Common myeloid progenitor, CD34-positive (primary cell): ENCODE measurements at regions not wholly inside any gene's neighbourhood (a gene's known extent, or its start where the extent isn't known, plus 50 kb on each side); places are given as distances from the start of the nearest gene placed in this dataset.
A peak's percentile ranks its signal among the peaks of the same experiment; 100 is the strongest.

Source experiments
- CTCF ChIA-PET: fragments of 350-600 bp; sonication (Branson Sonifier 250); formaldehyde crosslinking; loops from one replicate; lab custom pipeline; 2021; ENCODE audit warnings: antibody characterized with exemption; lab: Charles Lee
- POLR2A ChIA-PET: fragments of 350-600 bp; sonication (Branson Sonifier 250); formaldehyde crosslinking; loops from one replicate; lab custom pipeline; 2021; ENCODE audit warnings: antibody characterized with exemption; lab: Charles Lee
- DNase-seq, 3 donors: peaks; one replicate each; pipeline versions ENCODE4 v3.0.0 to v3.0.0-alpha.2; 2013
- H3K27ac ChIP-seq, 2 experiments: 1 replicate in 1 of 2; 2 replicates in 1 of 2; pipeline ENCODE4 v1.7.0; 2013; ENCODE audit warnings: inconsistent platforms in 2 of 2, low read length in 2 of 2, mild to moderate bottlenecking in 2 of 2, low read depth in 1 of 2, moderate library complexity in 1 of 2; ENCODE audit not compliant: severe bottlenecking in 2 of 2, insufficient read depth in 1 of 2, poor library complexity in 1 of 2
- H3K27me3 ChIP-seq, 5 experiments: replicated peaks in 2 of 5; 1 replicate in 3 of 5; 2 replicates in 2 of 5; pipeline versions ENCODE4 v1.6.1 to v1.7.0; 2013; ENCODE audit warnings: low read length in 4 of 5, mild to moderate bottlenecking in 2 of 5, moderate library complexity in 2 of 5, inconsistent platforms in 1 of 5; ENCODE audit not compliant: insufficient read depth in 5 of 5, control insufficient read depth in 4 of 5
- H3K36me3 ChIP-seq, 4 experiments: 1 replicate in 2 of 4; 2 replicates in 2 of 4; pipeline versions ENCODE4 v1.6.1 to v1.7.0; 2013; ENCODE audit warnings: low read length in 3 of 4, control low read depth in 1 of 4, mild to moderate bottlenecking in 1 of 4; ENCODE audit not compliant: control insufficient read depth in 4 of 4, insufficient read depth in 4 of 4
- H3K4me1 ChIP-seq, 4 experiments: 1 replicate in 3 of 4; 2 replicates in 1 of 4; pipeline versions ENCODE4 v1.6.1 to v1.7.1; 2013; ENCODE audit warnings: low read length in 3 of 4, mild to moderate bottlenecking in 3 of 4, control low read depth in 1 of 4, inconsistent platforms in 1 of 4, moderate library complexity in 1 of 4; ENCODE audit not compliant: control insufficient read depth in 4 of 4, insufficient read depth in 4 of 4; ENCODE audit errors: control extremely low read depth in 1 of 4
- H3K4me3 ChIP-seq, 7 experiments: 1 replicate in 4 of 7; 2 replicates in 3 of 7; pipeline versions ENCODE4 v1.5.1 to v1.7.0; 2013; ENCODE audit warnings: mild to moderate bottlenecking in 7 of 7, low read length in 6 of 7, moderate library complexity in 6 of 7, inconsistent platforms in 2 of 7, low read depth in 2 of 7, control low read depth in 1 of 7; ENCODE audit not compliant: insufficient read depth in 4 of 7, control insufficient read depth in 1 of 7; ENCODE audit errors: extremely low read depth in 1 of 7
- H3K9me3 ChIP-seq, 5 experiments: 1 replicate in 4 of 5; 2 replicates in 1 of 5; pipeline versions ENCODE4 v1.6.1 to v1.7.1; 2013; ENCODE audit warnings: low read length in 4 of 5, mild to moderate bottlenecking in 2 of 5, inconsistent platforms in 1 of 5, low read depth in 1 of 5, moderate library complexity in 1 of 5; ENCODE audit not compliant: control insufficient read depth in 4 of 5, insufficient read depth in 2 of 5; ENCODE audit errors: control extremely low read depth in 1 of 5
- WGBS: methylation state at CpG from one replicate; pipeline ENCODE4 v1.1.5; 2013; ENCODE audit not compliant: insufficient coverage; 5-methylcytosine and 5-hydroxymethylcytosine counted together

DNA sequence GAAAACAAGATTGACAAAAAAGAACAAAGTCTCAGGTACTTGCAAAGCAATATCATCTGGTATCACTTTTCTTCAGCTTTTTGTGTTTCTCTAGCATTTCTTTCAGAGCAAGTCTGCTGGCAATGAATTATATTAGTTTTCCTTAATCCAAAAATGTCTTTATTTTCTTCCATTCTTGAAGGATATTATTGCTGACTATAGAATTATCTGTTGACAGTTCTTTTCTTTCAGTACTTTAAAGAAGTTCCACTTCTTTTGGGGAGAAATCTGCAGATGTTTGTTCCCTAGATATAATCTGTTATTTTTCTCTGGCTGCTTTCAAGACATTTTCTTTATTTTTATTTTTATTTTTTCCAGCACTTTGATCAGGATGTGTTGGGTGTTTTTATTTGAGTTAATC is 161.8 kb upstream of the SPRED2 start:
- CTCF ChIA-PET: no interaction called here

DNA sequence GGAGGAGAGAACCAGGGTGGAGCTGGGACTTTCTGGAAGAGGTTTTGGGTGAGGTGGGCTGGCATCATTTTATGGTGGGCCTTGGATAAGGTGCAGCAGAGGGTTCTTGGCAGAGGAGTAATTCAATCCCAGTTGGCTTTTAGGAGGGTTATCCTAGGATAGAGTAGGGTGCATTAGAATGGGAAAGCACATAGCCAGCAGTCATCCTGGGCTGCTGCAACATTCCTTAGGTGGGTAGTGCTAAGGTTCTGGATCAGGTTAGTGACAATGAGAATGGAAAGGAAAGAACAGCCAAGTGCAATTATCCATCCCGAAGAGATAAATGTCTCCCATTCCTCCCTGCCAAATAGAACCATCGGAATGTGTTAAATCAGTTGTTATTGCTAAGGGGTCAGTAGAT is 157.3 kb upstream of the SPRED2 start:
- DNase-seq: no peak
- no peaks in the 10 kb centered on the region for H3K27me3 ChIP-seq
- no peaks in the 10 kb centered on the region for H3K36me3 ChIP-seq
- no peaks in the 10 kb centered on the region for H3K4me1 ChIP-seq
- POLR2A ChIA-PET: no interaction called here
- CTCF ChIA-PET: no interaction called here
- peaks cover 0 to 5% (median 3%) of the 10 kb centered on the region in 5 experiments for H3K9me3 ChIP-seq
- H3K4me3 ChIP-seq: no peak overlapping the region
- H3K27ac ChIP-seq: no peak overlapping the region
- no CpG with 5 or more reads among the region's 2 CpGs for WGBS

More for the DNA sequence above, 161.8 kb upstream of the SPRED2 start:
- Histone ChIP-seq H3K27ac (no peak overlapping the region), H3K27me3 (no peaks in the 10 kb centered on the region), H3K9me3 (peaks cover 0 to 7% (median 3%) of the 10 kb centered on the region in 5 experiments), H3K4me1 (no peaks in the 10 kb centered on the region), H3K36me3 (no peaks in the 10 kb centered on the region), H3K4me3 (no peak overlapping the region)
- POLR2A ChIA-PET: no interaction called here
- no peak for DNase-seq

DNA sequence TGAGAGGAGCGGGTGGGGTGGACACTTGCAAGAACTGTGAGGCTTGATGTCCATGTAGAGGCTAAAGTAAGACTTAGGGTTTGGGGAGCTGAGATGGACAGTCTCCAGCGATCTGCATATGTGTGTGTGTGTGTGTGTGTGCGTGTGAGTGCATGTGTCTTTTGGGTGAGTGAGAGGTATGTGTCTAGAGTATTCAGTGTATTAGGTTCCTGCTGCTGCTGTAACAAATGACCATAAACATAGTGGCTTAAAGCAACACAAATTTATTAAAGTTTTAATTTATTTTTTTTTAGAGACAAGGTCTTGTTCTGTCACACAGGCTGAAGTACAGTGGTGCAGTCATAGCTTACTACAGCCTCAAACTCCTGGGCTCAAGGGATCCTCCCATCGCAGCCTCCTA is 155.4 kb upstream of the SPRED2 start:
- H3K27ac ChIP-seq: no peak overlapping the region
- no peak for DNase-seq
- no peaks in the 10 kb centered on the region for H3K4me1 ChIP-seq
- peaks cover 0 to 3% (median 0%) of the 10 kb centered on the region in 5 experiments for H3K9me3 ChIP-seq
- POLR2A ChIA-PET: no interaction called here
- H3K4me3 ChIP-seq: no peak overlapping the region
- no peaks in the 10 kb centered on the region for H3K36me3 ChIP-seq
- H3K27me3 ChIP-seq: no peaks in the 10 kb centered on the region
- CTCF ChIA-PET: no interaction called here
- no CpG with 5 or more reads among the region's 4 CpGs for WGBS

DNA sequence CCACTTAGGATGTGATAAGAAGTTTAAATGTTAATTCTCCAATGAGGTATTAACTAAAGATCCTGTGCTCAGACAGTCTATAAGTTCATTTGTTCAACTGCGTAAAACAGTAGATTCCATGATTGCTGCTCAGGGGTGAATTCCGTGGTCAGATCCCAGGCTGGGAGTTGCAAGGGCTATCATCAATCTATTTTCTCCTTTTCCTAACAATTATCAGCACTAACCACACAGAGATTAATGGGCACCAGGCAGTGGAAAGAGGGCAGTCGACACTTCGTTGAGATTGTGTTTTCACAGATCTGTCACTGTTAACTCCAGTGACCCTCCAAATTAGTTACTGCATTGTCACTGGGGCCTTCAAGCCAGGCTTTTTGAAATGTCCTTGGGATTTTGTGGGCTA is 154.1 kb upstream of the SPRED2 start:
- CTCF ChIA-PET: no interaction called here
- peaks cover 0 to 3% (median 0%) of the 10 kb centered on the region in 5 experiments for H3K9me3 ChIP-seq
- DNase-seq: no peak
- no peaks in the 10 kb centered on the region for H3K4me1 ChIP-seq
- 92% methylated on average over 4 of the region's 4 CpGs for WGBS
- H3K27ac ChIP-seq: no peak overlapping the region
- H3K4me3 ChIP-seq: no peak overlapping the region
- no peaks in the 10 kb centered on the region for H3K36me3 ChIP-seq
- POLR2A ChIA-PET: no interaction called here
- no peaks in the 10 kb centered on the region for H3K27me3 ChIP-seq

DNA sequence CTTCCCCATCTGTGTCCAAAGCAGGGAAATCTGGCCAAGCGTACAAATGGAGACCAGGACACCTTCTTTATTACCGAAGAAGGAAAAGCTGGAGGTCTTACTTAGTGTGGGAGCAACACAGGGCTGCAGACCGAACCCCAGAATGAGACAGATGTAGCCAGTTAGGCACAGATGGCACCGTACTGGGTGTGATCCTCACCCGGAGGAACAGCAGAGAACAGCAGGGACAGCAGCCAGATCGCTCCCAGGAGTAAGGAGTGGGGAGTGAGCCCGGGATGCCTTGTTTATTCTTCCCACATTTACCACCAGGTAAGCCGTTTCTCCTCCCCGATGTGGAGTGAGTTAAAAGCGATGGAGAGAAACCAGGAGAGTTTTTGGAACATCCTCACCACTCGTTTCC is 150.7 kb upstream of the SPRED2 start:
- ChIA-PET CTCF (no interaction called here), POLR2A (interaction anchor here (0.6 kb wide), 1 partner anchor 993 kb away, joined by 4 read pairs; no protein-coding TSS in a partner anchor)
- Histone ChIP-seq H3K4me1 (peaks cover 0 to 2% (median 0%) of the 10 kb centered on the region in 4 experiments), H3K9me3 (no peaks in the 10 kb centered on the region), H3K27me3 (no peaks in the 10 kb centered on the region), H3K36me3 (no peaks in the 10 kb centered on the region), H3K27ac (no peak overlapping the region), H3K4me3 (no peak overlapping the region)
- DNase-seq: no peak
- WGBS: 93% methylated on average over 7 of the region's 11 CpGs

DNA sequence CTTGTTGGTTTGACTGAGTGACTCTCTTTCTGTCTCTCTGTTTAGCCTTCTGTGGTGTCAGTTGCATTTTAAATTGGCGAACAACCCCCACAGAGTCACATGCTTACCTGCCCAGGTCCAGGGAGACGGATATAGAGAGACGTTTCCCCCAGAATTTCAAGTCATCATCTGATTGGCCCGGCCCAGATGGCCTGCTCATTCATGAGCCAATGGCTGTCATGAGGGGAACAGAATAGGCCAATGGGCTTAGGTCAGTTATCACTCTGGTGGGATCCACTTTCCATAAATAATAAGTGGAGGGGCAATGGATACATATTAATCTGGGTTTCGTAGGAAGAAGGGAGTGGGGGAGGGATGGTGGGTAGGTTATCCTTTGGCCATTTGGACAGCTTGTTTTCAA is 150.0 kb upstream of the SPRED2 start:
- H3K4me3 ChIP-seq: no peak overlapping the region
- H3K36me3 ChIP-seq: no peaks in the 10 kb centered on the region
- 98% methylated on average over 4 of the region's 5 CpGs for WGBS
- no peaks in the 10 kb centered on the region for H3K9me3 ChIP-seq
- DNase-seq: no peak
- no peaks in the 10 kb centered on the region for H3K27me3 ChIP-seq
- H3K4me1 ChIP-seq: peaks cover 0 to 2% (median 0%) of the 10 kb centered on the region in 4 experiments
- ChIA-PET POLR2A (no interaction called here), CTCF (no interaction called here)
- H3K27ac ChIP-seq: no peak overlapping the region

DNA sequence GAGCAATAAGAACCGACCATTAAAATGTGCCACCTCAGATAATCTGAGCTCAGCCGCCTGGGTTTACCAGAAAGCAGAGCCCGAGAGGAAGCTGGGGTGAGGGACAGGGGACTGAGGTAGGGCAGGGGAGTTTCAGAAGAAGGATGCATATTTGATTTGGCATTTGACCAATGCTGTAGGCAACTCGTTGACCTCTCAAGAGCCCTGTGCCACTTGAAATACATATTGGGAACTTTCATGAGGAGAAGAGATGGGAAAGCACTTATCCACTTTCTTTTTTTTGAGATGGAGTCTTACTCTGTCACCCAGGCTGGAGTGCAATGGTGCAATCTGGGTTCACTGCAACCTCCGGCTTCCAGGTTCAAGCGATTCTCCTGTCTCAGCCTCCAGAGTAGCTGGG is 148.4 kb upstream of the SPRED2 start:
- Histone ChIP-seq H3K27ac (no peak overlapping the region), H3K9me3 (no peaks in the 10 kb centered on the region), H3K4me1 (peaks cover 0 to 2% (median 0%) of the 10 kb centered on the region in 4 experiments), H3K27me3 (no peaks in the 10 kb centered on the region), H3K4me3 (no peak overlapping the region), H3K36me3 (no peaks in the 10 kb centered on the region)
- ChIA-PET CTCF (no interaction called here), POLR2A (interaction anchor here (0.6 kb wide), 1 partner anchor 139 kb away, joined by 5 read pairs; no protein-coding TSS in a partner anchor)
- DNase-seq: peak in 2 of 3 donors; percentile 5 to 15
- 13% methylated on average over 4 of the region's 6 CpGs for WGBS
